GM10248 (cell line): ENCODE measurements at regions not wholly inside any gene's neighbourhood (a gene's known extent, or its start where the extent isn't known, plus 50 kb on each side); places are given as distances from the start of the nearest gene placed in this dataset.

ENCODE experiments used
- CTCF ChIA-PET: fragments of 300-600 bp; sonication (Branson Sonifier 250); formaldehyde crosslinking; extraction: SDS; loops from one replicate; lab custom pipeline; 2021; ENCODE audit warnings: antibody characterized with exemption; lab: Yijun Ruan, JAX
- POLR2A ChIA-PET: fragments of 350-650 bp; sonication (Branson Sonifier 250); formaldehyde crosslinking; extraction: SDS; loops from one replicate; lab custom pipeline; 2020; ENCODE audit warnings: antibody characterized with exemption; lab: Yijun Ruan, JAX
- DNase-seq: peaks from one replicate; pipeline ENCODE4 v3.0.0; 2012; ENCODE audit errors: extremely low spot score
- TF ChIP-seq, protein P1 (sequence below): IDR thresholded peaks from 2 replicates; pipeline ENCODE4 v1.5.1; 2012; ENCODE audit warnings: mild to moderate bottlenecking, low read depth; ENCODE audit errors: extremely low read depth, missing control alignments, control extremely low read depth

DNA sequence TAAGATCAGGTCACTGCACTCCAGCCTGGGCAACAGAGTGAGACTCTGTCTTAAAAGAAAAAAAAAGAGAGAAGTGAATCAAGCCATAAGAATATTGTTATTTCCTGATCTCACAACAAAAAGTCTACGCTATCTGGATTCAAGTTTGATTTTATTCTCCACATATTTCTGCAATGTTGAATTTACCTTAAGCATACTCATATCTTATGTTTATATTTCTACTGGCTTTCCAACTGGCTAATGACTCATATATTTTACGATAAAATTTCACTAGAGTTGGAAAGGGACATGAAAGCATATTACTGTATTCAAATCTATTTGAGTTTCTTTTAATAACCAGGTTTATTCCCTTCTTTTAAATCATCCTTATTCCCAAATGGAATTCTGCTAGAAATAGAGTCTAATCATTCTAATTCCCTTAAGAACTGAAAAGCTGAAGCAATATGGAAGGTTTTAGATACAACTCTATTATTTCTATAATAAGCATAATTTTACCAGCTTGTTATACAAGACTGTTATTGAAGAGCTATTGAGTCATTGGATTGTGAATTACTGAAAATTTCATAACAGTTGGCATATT, 276.9 kb upstream of the HS3ST5 start:
- POLR2A ChIA-PET = no interaction called here
- TF ChIP-seq, protein P1, sequence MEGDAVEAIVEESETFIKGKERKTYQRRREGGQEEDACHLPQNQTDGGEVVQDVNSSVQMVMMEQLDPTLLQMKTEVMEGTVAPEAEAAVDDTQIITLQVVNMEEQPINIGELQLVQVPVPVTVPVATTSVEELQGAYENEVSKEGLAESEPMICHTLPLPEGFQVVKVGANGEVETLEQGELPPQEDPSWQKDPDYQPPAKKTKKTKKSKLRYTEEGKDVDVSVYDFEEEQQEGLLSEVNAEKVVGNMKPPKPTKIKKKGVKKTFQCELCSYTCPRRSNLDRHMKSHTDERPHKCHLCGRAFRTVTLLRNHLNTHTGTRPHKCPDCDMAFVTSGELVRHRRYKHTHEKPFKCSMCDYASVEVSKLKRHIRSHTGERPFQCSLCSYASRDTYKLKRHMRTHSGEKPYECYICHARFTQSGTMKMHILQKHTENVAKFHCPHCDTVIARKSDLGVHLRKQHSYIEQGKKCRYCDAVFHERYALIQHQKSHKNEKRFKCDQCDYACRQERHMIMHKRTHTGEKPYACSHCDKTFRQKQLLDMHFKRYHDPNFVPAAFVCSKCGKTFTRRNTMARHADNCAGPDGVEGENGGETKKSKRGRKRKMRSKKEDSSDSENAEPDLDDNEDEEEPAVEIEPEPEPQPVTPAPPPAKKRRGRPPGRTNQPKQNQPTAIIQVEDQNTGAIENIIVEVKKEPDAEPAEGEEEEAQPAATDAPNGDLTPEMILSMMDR = no peak
- no peak for DNase-seq
- CTCF ChIA-PET = interaction anchor here (1.5 kb wide), 1 partner anchor 15 kb away, joined by 3 read pairs; no protein-coding TSS in a partner anchor

DNA sequence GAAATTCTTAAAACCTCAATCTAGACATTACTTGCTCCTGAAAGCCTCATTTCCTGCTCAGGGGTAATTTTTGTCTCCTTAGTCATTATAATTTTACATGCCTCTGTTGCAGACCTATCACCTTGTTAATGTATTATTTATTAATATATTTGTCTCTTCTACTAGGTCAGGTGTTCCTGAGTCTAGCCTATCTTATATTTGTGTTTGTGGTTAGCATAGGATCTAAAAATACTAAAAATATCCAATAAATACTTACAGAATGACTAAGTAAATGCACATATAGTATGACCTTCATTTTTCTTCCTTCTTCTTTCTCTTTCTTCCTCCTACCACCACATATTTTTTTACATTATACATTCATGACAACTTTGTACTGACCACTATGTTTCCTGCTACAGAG, 268.9 kb upstream of the HS3ST5 start:
- ChIA-PET CTCF (no interaction called here), POLR2A (no interaction called here)

DNA sequence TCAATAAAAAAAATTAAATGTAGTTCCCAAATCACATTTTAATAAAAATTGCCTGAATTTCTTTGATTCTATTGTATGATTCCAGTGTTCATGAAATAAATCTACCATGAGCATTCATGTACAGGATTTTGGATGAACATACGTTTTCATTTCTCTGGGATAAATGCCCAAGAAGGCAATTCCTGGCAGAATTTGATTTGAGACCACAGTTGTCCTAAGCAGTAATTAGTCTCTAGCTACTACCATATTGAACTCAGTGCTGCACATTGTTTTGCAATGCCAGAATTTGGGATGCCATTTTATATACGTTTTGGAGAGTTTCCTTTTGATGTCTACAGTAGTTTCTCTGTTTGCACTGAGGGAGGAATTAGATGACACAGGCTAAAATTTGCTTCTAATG, 265.3 kb upstream of the HS3ST5 start:
- POLR2A ChIA-PET = no interaction called here
- CTCF ChIA-PET = interaction anchor here (1.3 kb wide), 1 partner anchor 15 kb away, joined by 3 read pairs; no protein-coding TSS in a partner anchor
- DNase-seq = no peak
- TF ChIP-seq, protein P1 = no peak

More for the DNA sequence above, 268.9 kb upstream of the HS3ST5 start:
- DNase-seq = no peak
- TF ChIP-seq, protein P1 = no peak

DNA sequence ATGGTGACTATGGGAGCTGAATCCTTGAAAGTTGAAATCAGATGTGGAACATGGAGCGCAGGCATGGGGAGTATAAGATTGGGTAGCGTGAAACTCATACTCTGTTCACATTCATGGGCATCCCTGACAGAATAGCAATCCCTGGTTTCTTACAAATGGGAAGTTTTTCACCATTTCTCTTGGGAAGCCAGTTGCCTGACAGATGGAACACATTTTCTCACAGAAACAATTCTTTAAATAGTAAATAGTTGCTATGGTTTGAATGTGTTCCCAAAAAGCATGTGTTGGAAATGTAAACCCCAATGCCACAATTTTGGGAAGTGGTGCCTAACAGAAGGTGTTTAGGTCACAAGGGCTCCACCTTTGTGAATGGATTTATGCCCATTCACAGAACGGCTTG, 262.8 kb upstream of the HS3ST5 start:
- CTCF ChIA-PET = no interaction called here
- POLR2A ChIA-PET = no interaction called here
- TF ChIP-seq, protein P1 = no peak
- no peak for DNase-seq

DNA sequence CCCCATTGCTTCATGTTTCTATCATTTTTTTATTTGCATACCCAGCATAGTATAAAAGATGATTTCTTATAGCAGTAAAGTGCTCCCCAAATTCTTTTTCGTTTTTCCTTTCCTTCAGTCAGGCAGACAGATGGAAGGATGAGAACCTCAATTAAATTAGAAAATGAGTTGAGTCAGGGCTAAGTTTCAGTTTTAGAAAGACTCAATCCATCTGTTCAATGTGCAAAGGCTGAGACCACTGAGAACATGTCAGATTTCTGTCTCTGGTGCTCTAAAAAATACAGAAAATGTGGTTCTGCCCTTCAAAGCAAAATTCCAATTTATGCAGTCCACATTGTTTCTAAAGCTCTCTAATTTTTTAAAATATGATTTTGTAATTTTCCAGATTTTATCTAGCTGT, 257.6 kb upstream of the HS3ST5 start:
- DNase-seq = no peak
- TF ChIP-seq, protein P1 = no peak
- CTCF ChIA-PET = interaction anchor here (1.0 kb wide), 1 partner anchor 12 kb away, joined by 3 read pairs; no protein-coding TSS in a partner anchor
- POLR2A ChIA-PET = no interaction called here

DNA sequence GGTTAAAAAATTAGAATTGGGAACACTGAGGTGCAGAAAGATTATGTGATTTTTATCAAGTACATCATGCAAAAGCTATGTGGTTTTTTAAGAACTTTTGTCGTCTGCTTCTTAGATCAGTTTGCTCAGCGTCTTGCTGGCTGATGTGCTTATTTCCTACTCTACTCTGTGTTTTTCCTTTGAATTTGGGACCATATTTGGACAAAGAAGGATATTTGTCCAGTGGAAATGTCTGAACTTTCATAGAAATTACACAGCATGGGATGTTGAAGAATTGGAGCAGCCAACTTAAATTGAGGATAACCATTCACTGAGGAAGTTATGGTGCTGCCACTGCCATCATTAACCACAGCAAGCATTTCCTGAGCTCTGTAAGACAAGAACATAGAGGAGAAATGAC, 252.8 kb upstream of the HS3ST5 start:
- ChIA-PET POLR2A (no interaction called here), CTCF (no interaction called here)
- DNase-seq = no peak
- TF ChIP-seq, protein P1 = no peak

DNA sequence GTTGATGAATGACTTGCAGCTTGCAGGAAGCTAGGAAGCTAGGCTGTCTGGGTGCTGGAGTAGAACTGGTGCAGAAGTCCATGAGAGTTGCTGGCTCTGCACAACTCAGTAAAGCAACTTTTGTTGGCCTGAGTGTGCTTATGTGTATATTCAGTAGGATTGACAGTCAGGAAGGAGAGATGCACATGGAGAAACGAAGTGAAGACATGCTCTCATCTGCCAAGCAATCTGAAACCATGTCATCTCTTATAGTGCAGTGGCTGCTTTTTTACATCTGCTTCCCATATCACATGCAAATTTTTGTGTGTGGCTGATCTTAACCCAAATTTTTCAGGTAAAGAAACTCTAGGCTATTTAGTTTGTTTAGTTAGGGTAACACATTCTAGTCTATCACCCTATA, 252.4 kb upstream of the HS3ST5 start:
- no peak for DNase-seq
- TF ChIP-seq, protein P1 = no peak
- ChIA-PET CTCF (no interaction called here), POLR2A (no interaction called here)
